Epithelial cell of esophagus (primary cell): ENCODE measurements at regions not wholly inside any gene's neighbourhood (a gene's known extent, or its start where the extent isn't known, plus 50 kb on each side); places are given as distances from the start of the nearest gene placed in this dataset.

Experiments
- DNase-seq: peaks from one replicate; pipeline ENCODE4 v3.0.0; 2010; ENCODE audit warnings: low read depth
- H3K4me3 ChIP-seq: 2 replicates; pipeline ENCODE4 v1.5.1; 2011; ENCODE audit warnings: mild to moderate bottlenecking, low read length, control low read depth
- TF ChIP-seq, protein P1 (sequence below): IDR thresholded peaks from 2 replicates; pipeline ENCODE4 v1.5.1; 2011; ENCODE audit warnings: low read depth, mild to moderate bottlenecking, low read length, control low read depth, inconsistent platforms; ENCODE audit not compliant: insufficient read depth; ENCODE audit errors: missing control alignments

DNA sequence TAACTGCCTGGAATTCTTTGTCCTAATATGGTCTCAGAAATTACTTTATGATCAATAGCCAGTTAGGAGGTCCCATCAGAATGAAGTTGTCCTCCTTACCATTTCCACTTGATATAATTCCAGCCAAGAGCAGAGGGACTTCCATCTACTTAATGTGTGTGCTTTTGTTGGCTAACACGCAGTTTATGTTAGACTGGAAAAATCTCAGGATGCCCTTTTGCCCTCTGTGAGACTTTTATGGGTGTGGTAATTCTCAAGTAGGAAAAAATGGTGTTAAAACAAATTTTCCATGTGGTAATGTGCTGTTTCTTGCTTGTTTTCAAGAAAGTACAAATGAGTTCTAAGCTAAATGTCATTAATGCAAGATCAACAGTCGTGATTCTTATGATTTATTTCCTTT, 327.1 kb downstream of the MTRR start:
- DNase-seq = no peak
- no peak overlapping the region for H3K4me3 ChIP-seq
- TF ChIP-seq, protein P1, sequence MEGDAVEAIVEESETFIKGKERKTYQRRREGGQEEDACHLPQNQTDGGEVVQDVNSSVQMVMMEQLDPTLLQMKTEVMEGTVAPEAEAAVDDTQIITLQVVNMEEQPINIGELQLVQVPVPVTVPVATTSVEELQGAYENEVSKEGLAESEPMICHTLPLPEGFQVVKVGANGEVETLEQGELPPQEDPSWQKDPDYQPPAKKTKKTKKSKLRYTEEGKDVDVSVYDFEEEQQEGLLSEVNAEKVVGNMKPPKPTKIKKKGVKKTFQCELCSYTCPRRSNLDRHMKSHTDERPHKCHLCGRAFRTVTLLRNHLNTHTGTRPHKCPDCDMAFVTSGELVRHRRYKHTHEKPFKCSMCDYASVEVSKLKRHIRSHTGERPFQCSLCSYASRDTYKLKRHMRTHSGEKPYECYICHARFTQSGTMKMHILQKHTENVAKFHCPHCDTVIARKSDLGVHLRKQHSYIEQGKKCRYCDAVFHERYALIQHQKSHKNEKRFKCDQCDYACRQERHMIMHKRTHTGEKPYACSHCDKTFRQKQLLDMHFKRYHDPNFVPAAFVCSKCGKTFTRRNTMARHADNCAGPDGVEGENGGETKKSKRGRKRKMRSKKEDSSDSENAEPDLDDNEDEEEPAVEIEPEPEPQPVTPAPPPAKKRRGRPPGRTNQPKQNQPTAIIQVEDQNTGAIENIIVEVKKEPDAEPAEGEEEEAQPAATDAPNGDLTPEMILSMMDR = no peak

DNA sequence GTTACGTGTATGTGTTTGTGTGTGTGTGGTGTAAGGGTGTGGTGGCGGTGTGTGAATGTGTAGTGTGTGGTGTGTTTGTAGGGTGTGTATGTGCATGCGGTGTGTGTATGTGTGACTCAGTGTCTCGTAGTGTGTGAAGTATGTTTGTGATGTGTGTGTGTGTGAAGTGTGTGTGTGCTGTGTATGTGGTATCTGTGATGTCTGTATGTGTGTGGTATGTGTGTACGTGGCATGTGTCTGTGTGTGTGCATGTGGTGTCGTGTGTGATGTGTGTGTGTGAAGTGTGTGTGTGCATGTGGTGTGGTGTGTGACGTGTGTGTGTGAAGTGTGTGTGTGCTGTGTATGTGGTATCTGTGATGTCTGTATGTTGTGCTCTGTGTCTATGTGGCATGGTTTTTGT, 339.4 kb downstream of the MTRR start:
- TF ChIP-seq, protein P1 = no peak
- no peak overlapping the region for H3K4me3 ChIP-seq
- DNase-seq = no peak

DNA sequence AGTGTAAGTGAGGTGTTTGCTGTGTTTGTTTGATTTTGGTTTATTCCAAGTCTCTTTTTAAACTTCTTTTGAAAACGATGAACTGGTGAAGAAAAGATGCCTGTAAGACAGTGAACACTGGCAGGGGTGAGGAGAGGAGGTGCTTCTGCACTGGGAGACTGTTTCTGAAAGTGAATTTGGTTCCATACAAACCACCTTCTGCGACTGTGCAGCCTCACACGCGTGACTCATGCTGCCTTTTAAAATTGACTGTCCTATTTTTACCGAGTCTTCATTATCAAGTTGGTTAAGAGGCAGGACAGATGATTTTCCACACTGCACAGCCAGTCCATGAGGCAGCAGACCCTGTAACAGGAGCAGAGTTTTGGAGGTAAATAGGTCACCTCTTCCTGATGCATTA, 340.6 kb downstream of the MTRR start:
- no peak overlapping the region for H3K4me3 ChIP-seq
- TF ChIP-seq, protein P1 = no peak
- DNase-seq = no peak

DNA sequence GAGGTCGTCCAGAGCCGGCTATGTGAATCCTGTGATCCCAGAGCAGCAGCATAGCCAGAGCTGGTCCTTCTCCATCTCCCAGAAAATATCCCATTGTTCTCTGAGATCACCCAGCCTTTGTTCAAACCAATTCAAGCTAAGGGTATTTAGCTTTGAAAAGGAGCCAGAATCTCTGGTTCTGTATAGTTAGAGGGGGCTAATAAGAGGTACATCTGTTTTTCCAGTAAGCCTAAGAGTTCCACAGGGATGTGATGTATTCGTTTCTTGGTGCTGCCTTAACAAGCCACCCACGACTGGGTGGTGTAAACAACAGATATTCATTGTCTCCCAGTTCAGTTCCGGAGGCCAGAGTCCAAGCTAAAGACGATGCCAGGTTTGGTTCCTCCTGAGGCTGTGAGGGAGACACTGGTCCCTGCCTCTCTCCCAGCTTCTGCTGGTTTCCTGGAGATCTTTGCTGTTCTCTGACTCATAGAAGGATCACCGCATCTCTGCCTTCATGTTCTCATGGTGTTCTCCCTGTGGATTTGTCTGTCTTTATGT, 344.8 kb downstream of the MTRR start:
- DNase-seq = no peak
- TF ChIP-seq, protein P1 = no peak
- H3K4me3 ChIP-seq = no peak overlapping the region

DNA sequence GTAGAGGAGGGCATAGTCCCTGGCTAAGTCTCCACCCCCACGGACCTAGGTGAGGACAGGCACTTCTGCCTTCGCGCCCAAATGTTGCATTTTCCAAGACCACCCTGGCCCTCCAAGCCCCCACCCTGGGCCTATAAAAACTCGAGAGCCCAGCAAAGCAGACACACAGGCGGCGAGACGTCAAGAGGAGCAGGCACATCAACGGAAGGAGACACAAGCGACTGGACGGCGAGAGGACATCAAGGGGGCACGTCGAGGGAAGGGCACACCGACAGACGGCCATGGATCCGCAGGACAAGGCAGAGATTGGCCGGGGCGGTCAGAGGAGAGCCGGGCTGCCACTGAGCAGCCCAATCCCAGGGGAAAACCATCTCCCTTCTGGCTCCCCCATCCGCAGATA, 348.0 kb downstream of the MTRR start:
- no peak for DNase-seq
- TF ChIP-seq, protein P1 = no peak
- no peak overlapping the region for H3K4me3 ChIP-seq

DNA sequence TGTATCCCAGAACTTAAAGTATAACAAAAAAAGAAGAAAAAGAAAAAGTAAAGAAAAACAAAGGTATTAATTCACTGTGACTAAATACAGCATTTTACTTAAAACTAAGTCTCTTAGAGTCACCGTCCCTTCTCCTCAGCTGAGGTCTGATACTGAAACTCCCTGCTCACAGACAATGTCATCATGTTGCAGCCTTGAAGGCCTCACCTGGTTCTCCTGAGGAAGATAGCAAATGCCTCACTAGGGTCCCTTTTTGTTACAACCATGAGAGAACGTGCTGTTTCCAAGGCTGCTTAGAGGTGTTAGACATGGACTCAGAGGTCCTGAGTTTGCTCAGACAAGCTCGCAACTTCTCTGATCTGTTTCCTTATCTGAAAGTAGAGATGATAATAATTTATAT, 357.2 kb downstream of the MTRR start:
- H3K4me3 ChIP-seq = no peak overlapping the region
- TF ChIP-seq, protein P1 = no peak
- no peak for DNase-seq

DNA sequence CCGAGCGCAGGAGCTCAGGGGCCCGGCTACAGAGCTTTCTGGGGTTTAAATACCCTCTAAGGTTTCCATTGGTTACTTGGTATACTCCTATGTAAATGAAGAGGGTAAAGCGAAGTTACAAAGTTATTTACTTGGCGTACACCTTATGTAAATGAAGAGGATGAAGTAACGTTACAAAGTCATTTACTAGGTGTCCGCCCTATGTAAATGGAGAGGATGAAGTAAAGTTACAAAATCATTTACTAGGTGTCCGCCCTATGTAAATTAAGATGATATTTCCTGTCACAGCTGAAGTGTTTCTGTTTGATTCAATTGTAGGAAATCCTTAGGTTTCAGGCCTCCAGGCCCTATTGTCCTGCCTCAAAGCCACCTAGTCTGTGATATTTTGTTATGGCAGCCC, 358.2 kb downstream of the MTRR start:
- DNase-seq = no peak
- no peak overlapping the region for H3K4me3 ChIP-seq
- TF ChIP-seq, protein P1 = no peak
